Astrocyte of the cerebellum (primary cell): ENCODE measurements at regions not wholly inside any gene's neighbourhood (a gene's known extent, or its start where the extent isn't known, plus 50 kb on each side); places are given as distances from the start of the nearest gene placed in this dataset.
"Not testable (repeated sequence)": the region's sequence is repeated elsewhere in the genome, so short reads cannot be mapped to it uniquely, and the experiment has no call there.

Source experiments
- DNase-seq: peaks from one replicate; pipeline ENCODE4 v3.0.0-alpha.2; 2011; ENCODE audit warnings: low read depth
- H3K4me3 ChIP-seq: 2 replicates; pipeline ENCODE4 v1.5.1; 2011; ENCODE audit warnings: mild to moderate bottlenecking, low read depth, low read length, moderate library complexity
- CTCF ChIP-seq: IDR thresholded peaks from 2 replicates; pipeline ENCODE4 v1.5.1; 2012; ENCODE audit warnings: low read length, low read depth, moderate library complexity, mild to moderate bottlenecking; ENCODE audit errors: missing control alignments
- in situ Hi-C: cut with HindIII; loops from 2 replicates; pipeline ENCODE4 v1.10.0; 2017; ENCODE audit warnings: low sequenced_read_pairs

GRCh38 chr3:34678575-34678974 lies 880.1 kb downstream of the PDCD6IP start:
- in situ Hi-C loops, result no loop called here
- H3K4me3 ChIP-seq, result no peak overlapping the region
- no peak for TF ChIP-seq CTCF
- no peak for DNase-seq

- in situ Hi-C loops, DNase-seq, H3K4me3 ChIP-seq: not testable (repeated sequence)
Measured at GRCh38 chr3:34679055-34679454, 880.6 kb downstream of the PDCD6IP start.

- H3K4me3 ChIP-seq, result no peak overlapping the region
- TF ChIP-seq CTCF, result peak; percentile 63
- peak; percentile 16 for DNase-seq
- in situ Hi-C loops, result no loop called here
Measured at GRCh38 chr3:34683851-34684250, 885.4 kb downstream of the PDCD6IP start.

GRCh38 chr3:34686541-34686940 lies 888.1 kb downstream of the PDCD6IP start:
- in situ Hi-C loops, result no loop called here
- DNase-seq, result no peak
- no peak overlapping the region for H3K4me3 ChIP-seq

GRCh38 chr3:34687671-34688070 lies 889.2 kb downstream of the PDCD6IP start:
- H3K4me3 ChIP-seq, result no peak overlapping the region
- no peak for DNase-seq
- in situ Hi-C loops, result no loop called here
- no peak for TF ChIP-seq CTCF

More at GRCh38 chr3:34686541-34686940, 888.1 kb downstream of the PDCD6IP start:
- TF ChIP-seq CTCF, result no peak

- TF ChIP-seq CTCF, result no peak
- no peak overlapping the region for H3K4me3 ChIP-seq
- in situ Hi-C loops, result no loop called here
- no peak for DNase-seq
Measured at GRCh38 chr3:34696831-34697230, 898.4 kb downstream of the PDCD6IP start.

- TF ChIP-seq CTCF, result no peak
- H3K4me3 ChIP-seq, result no peak overlapping the region
- no peak for DNase-seq
- in situ Hi-C loops, result no loop called here
Measured at GRCh38 chr3:34703053-34703452, 904.6 kb downstream of the PDCD6IP start.
